RWPE2 (cell line): ENCODE measurements at regions not wholly inside any gene's neighbourhood (a gene's known extent, or its start where the extent isn't known, plus 50 kb on each side); places are given as distances from the start of the nearest gene placed in this dataset.

Source experiments
- ATAC-seq: fragments of 200-7000 bp; cut with Tn5 transposase; 3 replicates; pipeline ENCODE4 v1.9.1; 2021; ENCODE audit warnings: low read depth
- DNase-seq: peaks from one replicate; pipeline ENCODE4 v3.0.0-alpha.2; 2020; ENCODE audit warnings: low spot score
- H3K27ac ChIP-seq: fragments of 450-650 bp; 2 replicates; pipeline ENCODE4 v1.5.1; 2017; ENCODE audit warnings: mild to moderate bottlenecking; ENCODE audit not compliant: poor library complexity, severe bottlenecking
- H3K27me3 ChIP-seq: fragments of 250-450 bp; sonication (Bioruptor Pico); 2 replicates; pipeline ENCODE4 v1.5.1; 2021; ENCODE audit warnings: mild to moderate bottlenecking, moderate library complexity; ENCODE audit not compliant: insufficient read depth, poor library complexity, severe bottlenecking
- H3K36me3 ChIP-seq: fragments of 250-450 bp; sonication (Bioruptor Pico); 2 replicates; pipeline ENCODE4 v1.5.1; 2020; ENCODE audit warnings: low read depth, mild to moderate bottlenecking, moderate library complexity
- H3K4me1 ChIP-seq: fragments of 250-450 bp; sonication (Bioruptor Pico); 2 replicates; pipeline ENCODE4 v1.5.1; 2021; ENCODE audit warnings: mild to moderate bottlenecking, moderate library complexity; ENCODE audit not compliant: insufficient read depth, poor library complexity, severe bottlenecking
- H3K4me3 ChIP-seq: fragments of 250-450 bp; sonication (Bioruptor Pico); 2 replicates; pipeline ENCODE4 v1.5.1; 2021; ENCODE audit warnings: mild to moderate bottlenecking, moderate library complexity; ENCODE audit not compliant: severe bottlenecking
- H3K9me3 ChIP-seq: fragments of 250-450 bp; sonication (Bioruptor Pico); 2 replicates; pipeline ENCODE4 v1.5.1; 2021; ENCODE audit warnings: mild to moderate bottlenecking, moderate library complexity; ENCODE audit not compliant: severe bottlenecking
- CTCF ChIP-seq: fragments of 450-650 bp; IDR thresholded peaks from one replicate; pipeline ENCODE4 v1.5.1; 2017; ENCODE audit warnings: mild to moderate bottlenecking, moderate library complexity; ENCODE audit not compliant: poor library complexity, severe bottlenecking

GRCh38 chr14:101335061-101335661 lies 226.1 kb upstream of the DIO3 start:
- no peak overlapping the region for H3K4me3 ChIP-seq
- H3K4me1 ChIP-seq, result no peaks in the 10 kb centered on the region
- DNase-seq (no peak), ATAC-seq (no peak)
- H3K27me3 ChIP-seq, result peaks cover 43% of the 10 kb centered on the region
- H3K36me3 ChIP-seq, result no peaks in the 10 kb centered on the region
- no peak overlapping the region for H3K27ac ChIP-seq
- H3K9me3 ChIP-seq, result no peaks in the 10 kb centered on the region
- TF ChIP-seq CTCF, result no peak

- Histone ChIP-seq H3K9me3 (no peaks in the 10 kb centered on the region), H3K4me3 (no peak overlapping the region), H3K27me3 (peaks cover 43% of the 10 kb centered on the region), H3K36me3 (no peaks in the 10 kb centered on the region), H3K4me1 (no peaks in the 10 kb centered on the region), H3K27ac (no peak overlapping the region)
- DNase-seq, result no peak
- no peak for ATAC-seq
- no peak for TF ChIP-seq CTCF
Measured at GRCh38 chr14:101336183-101336582, 225.1 kb upstream of the DIO3 start.

- TF ChIP-seq CTCF, result no peak
- no peak for DNase-seq
- H3K9me3 ChIP-seq, result no peaks in the 10 kb centered on the region
- H3K4me1 ChIP-seq, result no peaks in the 10 kb centered on the region
- no peak overlapping the region for H3K27ac ChIP-seq
- H3K27me3 ChIP-seq, result peaks cover 48% of the 10 kb centered on the region
- no peak for ATAC-seq
- H3K36me3 ChIP-seq, result no peaks in the 10 kb centered on the region
- H3K4me3 ChIP-seq, result no peak overlapping the region
Measured at GRCh38 chr14:101337053-101337452, 224.2 kb upstream of the DIO3 start.

- DNase-seq (no peak), ATAC-seq (no peak)
- Histone ChIP-seq H3K27me3 (peaks cover 43% of the 10 kb centered on the region), H3K36me3 (no peaks in the 10 kb centered on the region), H3K4me1 (no peaks in the 10 kb centered on the region), H3K4me3 (no peak overlapping the region), H3K27ac (no peak overlapping the region), H3K9me3 (no peaks in the 10 kb centered on the region)
- no peak for TF ChIP-seq CTCF
Measured at GRCh38 chr14:101340556-101340955, 220.7 kb upstream of the DIO3 start.

- no peak for TF ChIP-seq CTCF
- peak; percentile 56 for DNase-seq
- no peak overlapping the region for H3K4me3 ChIP-seq
- no peak overlapping the region for H3K27ac ChIP-seq
- no peaks in the 10 kb centered on the region for H3K36me3 ChIP-seq
- no peaks in the 10 kb centered on the region for H3K4me1 ChIP-seq
- H3K9me3 ChIP-seq, result no peaks in the 10 kb centered on the region
- ATAC-seq, result no peak
- H3K27me3 ChIP-seq, result no peaks in the 10 kb centered on the region
Measured at GRCh38 chr14:101347893-101348777, 213.2 kb upstream of the DIO3 start.
